ENCODE measurements at regions not wholly inside any gene's neighbourhood (a gene's known extent, or its start where the extent isn't known, plus 50 kb on each side); places are given as distances from the start of the nearest gene placed in this dataset.

GRCh38 chr4:52311464-52312125 is 260.5 kb downstream of the SPATA18 start:
- Histone ChIP-seq H3K4me1 (no peaks in the 10 kb centered on the region), H3K27ac (no peak overlapping the region), H3K27me3 (ENCODE audit: low read depth) (no peaks in the 10 kb centered on the region), H3K36me3 (no peaks in the 10 kb centered on the region), H3K9me3 (no peaks in the 10 kb centered on the region), H3K4me3 (no peak overlapping the region)
- TF ChIP-seq CTCF (IDR thresholded peaks at IDR 0.05), result no peak
- no peak for DNase-seq
- intact Hi-C loops (cut with DNase I), result no loop called here
- ATAC-seq, result no peak

- Histone ChIP-seq H3K4me1 (no peaks in the 10 kb centered on the region), H3K4me3 (no peak overlapping the region), H3K27me3 (ENCODE audit: low read depth) (no peaks in the 10 kb centered on the region), H3K36me3 (no peaks in the 10 kb centered on the region), H3K27ac (no peak overlapping the region), H3K9me3 (no peaks in the 10 kb centered on the region)
- DNase-seq, result no peak
- ATAC-seq, result no peak
- intact Hi-C loops (cut with DNase I), result no loop called here
- no peak for TF ChIP-seq CTCF (IDR thresholded peaks at IDR 0.05)
These were observed 261.6 kb downstream of the SPATA18 start for GRCh38 chr4:52312722-52313121.

- no peak overlapping the region for H3K4me3 ChIP-seq
- no peaks in the 10 kb centered on the region for H3K36me3 ChIP-seq
- H3K27me3 ChIP-seq (ENCODE audit: low read depth), result no peaks in the 10 kb centered on the region
- ATAC-seq (no peak), DNase-seq (no peak)
- H3K27ac ChIP-seq, result no peak overlapping the region
- intact Hi-C loops (cut with DNase I), result no loop called here
- no peaks in the 10 kb centered on the region for H3K4me1 ChIP-seq
- TF ChIP-seq CTCF (IDR thresholded peaks at IDR 0.05), result no peak
- H3K9me3 ChIP-seq, result no peaks in the 10 kb centered on the region
These were observed 266.3 kb downstream of the SPATA18 start for GRCh38 chr4:52317361-52317879.

GRCh38 chr4:52317981-52318380 is 266.9 kb downstream of the SPATA18 start:
- Histone ChIP-seq H3K4me3 (no peak overlapping the region), H3K27ac (no peak overlapping the region), H3K9me3 (no peaks in the 10 kb centered on the region), H3K27me3 (ENCODE audit: low read depth) (no peaks in the 10 kb centered on the region), H3K4me1 (no peaks in the 10 kb centered on the region), H3K36me3 (no peaks in the 10 kb centered on the region)
- no peak for TF ChIP-seq CTCF (IDR thresholded peaks at IDR 0.05)
- ATAC-seq (no peak), DNase-seq (no peak)
- intact Hi-C loops (cut with DNase I), result no loop called here

GRCh38 chr4:52329894-52330293 is 278.8 kb downstream of the SPATA18 start:
- intact Hi-C loops (cut with DNase I), result no loop called here
- no peak overlapping the region for H3K4me3 ChIP-seq
- H3K9me3 ChIP-seq, result peaks cover 23% of the 10 kb centered on the region
- H3K36me3 ChIP-seq, result no peaks in the 10 kb centered on the region
- no peak overlapping the region for H3K27ac ChIP-seq
- TF ChIP-seq CTCF (IDR thresholded peaks at IDR 0.05), result no peak
- ATAC-seq (no peak), DNase-seq (no peak)
- H3K27me3 ChIP-seq (ENCODE audit: low read depth), result no peaks in the 10 kb centered on the region
- H3K4me1 ChIP-seq, result no peaks in the 10 kb centered on the region

Data from lower lobe of right lung (tissue), 2 donors.